NT2/D1 (cell line): ENCODE measurements at regions not wholly inside any gene's neighbourhood (a gene's known extent, or its start where the extent isn't known, plus 50 kb on each side); places are given as distances from the start of the nearest gene placed in this dataset.

Experiments used
- DNase-seq: peaks from one replicate; pipeline ENCODE4 v3.0.0-alpha.2; 2011; ENCODE audit warnings: low read depth, low spot score
- H3K27me3 ChIP-seq: 2 replicates; pipeline ENCODE4 v1.6.0; 2011; ENCODE audit warnings: mild to moderate bottlenecking; ENCODE audit not compliant: insufficient read length, insufficient read depth
- H3K36me3 ChIP-seq: 2 replicates; pipeline ENCODE4 v1.6.1; 2011; ENCODE audit warnings: mild to moderate bottlenecking, low read length, mixed read lengths; ENCODE audit not compliant: insufficient read depth, insufficient read length
- H3K4me1 ChIP-seq: 2 replicates; pipeline ENCODE4 v1.5.1; 2011; ENCODE audit not compliant: insufficient read depth, insufficient read length
- H3K4me3 ChIP-seq: 2 replicates; pipeline ENCODE4 v1.5.1; 2011; ENCODE audit warnings: low read depth; ENCODE audit not compliant: insufficient read length
- H3K9ac ChIP-seq: 2 replicates; pipeline ENCODE4 v1.6.0; 2011; ENCODE audit warnings: low read depth; ENCODE audit not compliant: insufficient read length
- H3K9me3 ChIP-seq: 2 replicates; pipeline ENCODE4 v1.5.1; 2011; ENCODE audit warnings: mild to moderate bottlenecking, low read length; ENCODE audit not compliant: insufficient read depth
- SUZ12 ChIP-seq: IDR thresholded peaks from 2 replicates; pipeline ENCODE4 v1.6.1; 2011; ENCODE audit not compliant: insufficient read length, insufficient read depth; ENCODE audit errors: extremely low read depth
- YY1 ChIP-seq: IDR thresholded peaks from 2 replicates; pipeline ENCODE4 v1.6.1; 2011; ENCODE audit not compliant: insufficient read length, insufficient read depth
- ZNF274 ChIP-seq: IDR thresholded peaks from 2 replicates; pipeline ENCODE4 v1.6.1; 2011; ENCODE audit warnings: mild to moderate bottlenecking, low read depth, low read length

- Histone ChIP-seq H3K9me3 (no peaks in the 10 kb centered on the region), H3K27me3 (no peaks in the 10 kb centered on the region), H3K9ac (no peak overlapping the region), H3K4me1 (no peaks in the 10 kb centered on the region), H3K4me3 (no peak overlapping the region), H3K36me3 (no peaks in the 10 kb centered on the region)
- DNase-seq, result no peak
- TF ChIP-seq YY1 (no peak), SUZ12 (no peak), ZNF274 (no peak)
Observed at GRCh38 chr7:115511330-115511729, 519.2 kb downstream of the TFEC start.

GRCh38 chr7:115505136-115505535 is 525.4 kb downstream of the TFEC start:
- no peak overlapping the region for H3K9ac ChIP-seq
- no peak for DNase-seq
- TF ChIP-seq SUZ12, result no peak
- TF ChIP-seq ZNF274, result no peak
- TF ChIP-seq YY1, result no peak

GRCh38 chr7:115499956-115500355 is 530.6 kb downstream of the TFEC start:
- Histone ChIP-seq H3K27me3 (no peaks in the 10 kb centered on the region), H3K4me3 (no peak overlapping the region), H3K36me3 (no peaks in the 10 kb centered on the region), H3K9ac (no peak overlapping the region), H3K4me1 (no peaks in the 10 kb centered on the region), H3K9me3 (no peaks in the 10 kb centered on the region)
- TF ChIP-seq ZNF274 (no peak), SUZ12 (no peak), YY1 (no peak)
- no peak for DNase-seq

More at GRCh38 chr7:115505136-115505535, 525.4 kb downstream of the TFEC start:
- Histone ChIP-seq H3K36me3 (no peaks in the 10 kb centered on the region), H3K9me3 (no peaks in the 10 kb centered on the region), H3K4me3 (no peak overlapping the region), H3K4me1 (no peaks in the 10 kb centered on the region), H3K27me3 (no peaks in the 10 kb centered on the region)

- H3K36me3 ChIP-seq, result no peaks in the 10 kb centered on the region
- H3K9ac ChIP-seq, result no peak overlapping the region
- no peak for TF ChIP-seq ZNF274
- no peak for TF ChIP-seq YY1
- TF ChIP-seq SUZ12, result no peak
- H3K4me1 ChIP-seq, result no peaks in the 10 kb centered on the region
- DNase-seq, result no peak
- H3K27me3 ChIP-seq, result no peaks in the 10 kb centered on the region
- H3K9me3 ChIP-seq, result no peaks in the 10 kb centered on the region
- H3K4me3 ChIP-seq, result no peak overlapping the region
Observed at GRCh38 chr7:115496006-115496405, 534.6 kb downstream of the TFEC start.

GRCh38 chr7:115494529-115495147 is 535.9 kb downstream of the TFEC start:
- Histone ChIP-seq H3K9ac (no peak overlapping the region), H3K27me3 (no peaks in the 10 kb centered on the region), H3K36me3 (no peaks in the 10 kb centered on the region), H3K4me3 (no peak overlapping the region), H3K9me3 (no peaks in the 10 kb centered on the region), H3K4me1 (no peaks in the 10 kb centered on the region)
- no peak for TF ChIP-seq YY1
- no peak for TF ChIP-seq ZNF274
- TF ChIP-seq SUZ12, result no peak
- DNase-seq, result no peak

GRCh38 chr7:115493381-115493780 is 537.2 kb downstream of the TFEC start:
- H3K36me3 ChIP-seq, result no peaks in the 10 kb centered on the region
- no peaks in the 10 kb centered on the region for H3K4me1 ChIP-seq
- TF ChIP-seq SUZ12 (no peak), YY1 (no peak), ZNF274 (no peak)
- no peak for DNase-seq
- no peaks in the 10 kb centered on the region for H3K9me3 ChIP-seq
- H3K4me3 ChIP-seq, result no peak overlapping the region
- no peaks in the 10 kb centered on the region for H3K27me3 ChIP-seq
- H3K9ac ChIP-seq, result no peak overlapping the region

GRCh38 chr7:115491744-115492380 is 538.7 kb downstream of the TFEC start:
- Histone ChIP-seq H3K36me3 (no peaks in the 10 kb centered on the region), H3K27me3 (no peaks in the 10 kb centered on the region), H3K4me1 (no peaks in the 10 kb centered on the region), H3K9ac (no peak overlapping the region), H3K4me3 (no peak overlapping the region), H3K9me3 (no peaks in the 10 kb centered on the region)
- no peak for DNase-seq
- TF ChIP-seq YY1 (no peak), ZNF274 (no peak), SUZ12 (no peak)
